ENCODE measurements at regions not wholly inside any gene's neighbourhood (a gene's known extent, or its start where the extent isn't known, plus 50 kb on each side); places are given as distances from the start of the nearest gene placed in this dataset.

DNA sequence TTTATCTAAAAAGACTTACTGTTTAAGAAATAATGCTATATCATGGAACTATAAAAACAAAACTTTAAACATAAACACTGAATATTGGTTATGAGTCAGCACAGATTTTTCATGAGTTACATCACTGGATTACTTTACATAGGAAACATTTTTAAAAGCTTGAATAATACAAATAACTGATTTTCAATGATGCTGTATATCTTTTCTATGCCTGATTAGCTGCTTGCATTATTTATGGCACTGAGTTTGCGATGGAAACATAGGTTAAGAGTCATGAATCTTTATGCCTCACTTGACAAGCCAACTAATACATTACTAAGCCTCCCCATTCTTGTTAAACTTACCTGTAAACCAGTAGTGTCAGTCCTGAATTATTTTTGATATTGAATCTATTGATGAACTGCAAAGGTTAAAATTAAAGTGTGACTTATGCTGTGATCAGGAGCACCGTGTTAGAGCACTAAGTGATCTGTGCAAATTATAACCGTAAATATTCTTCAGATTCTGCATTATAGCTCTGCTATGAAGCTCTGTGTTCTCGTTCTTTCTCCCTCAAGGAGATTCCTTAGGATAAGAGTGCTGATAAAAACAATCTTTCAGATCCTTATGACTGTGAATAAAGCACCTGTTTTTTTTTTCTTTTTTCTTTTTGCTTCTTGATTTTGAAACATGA, 437.3 kb upstream of the BCHE start:
- Histone ChIP-seq H3K9me3 (no peaks in the 10 kb centered on the region), H3F3A (replicated peaks; ENCODE audit: insufficient read depth) (no peaks in the 10 kb centered on the region), H3K36me3 (replicated peaks in 1 of 2; ENCODE audit: control insufficient read depth in 1 of 2, insufficient read depth in 2 of 2, low read length in 1 of 2) (no peaks in the 10 kb centered on the region), H3K9ac (no peak overlapping the region), H3K79me2 (ENCODE audit: insufficient read depth) (no peaks in the 10 kb centered on the region), H3K4me2 (no peak overlapping the region), H3K27ac (ENCODE audit: low read depth in 2 of 2, low read length in 1 of 2) (no peak overlapping the region), H3K4me3 (ENCODE audit: low read depth in 2 of 2, low read length in 1 of 2) (no peak overlapping the region), H3K4me1 (ENCODE audit: control insufficient read depth in 1 of 2, insufficient read depth in 2 of 2, low read depth in 1 of 2, low read length in 1 of 2) (no peaks in the 10 kb centered on the region), H3K27me3 (ENCODE audit: insufficient read depth) (no peaks in the 10 kb centered on the region), H2AFZ (ENCODE audit: low read depth) (no peak overlapping the region), H4K20me1 (ENCODE audit: insufficient read depth) (no peaks in the 10 kb centered on the region), H3K9me2 (no peaks in the 10 kb centered on the region)
- no peak for DNase-seq
- TF ChIP-seq YY1 (IDR thresholded peaks at IDR 0.05; ENCODE audit: low read depth) (no peak), JUND (IDR thresholded peaks at IDR 0.05) (no peak), FOXJ3 (CRISPR knock-in tag; IDR thresholded peaks at IDR 0.05) (no peak), TCF12 (IDR thresholded peaks at IDR 0.05) (no peak), SIN3A (IDR thresholded peaks at IDR 0.05; ENCODE audit: borderline replicate concordance, low read depth, low read length) (no peak), FOSL2 (IDR thresholded peaks at IDR 0.05; ENCODE audit: borderline replicate concordance, low read depth) (no peak), MXI1 (IDR thresholded peaks at IDR 0.05; ENCODE audit: low read depth, low read length) (no peak), RCOR1 (IDR thresholded peaks at IDR 0.05; ENCODE audit: low read length) (no peak), ELF1 (IDR thresholded peaks at IDR 0.05) (no peak), RFX5 (IDR thresholded peaks at IDR 0.05; ENCODE audit: low read length) (no peak), POLR2AphosphoS5 (IDR thresholded peaks at IDR 0.05; ENCODE audit: low read depth, low read length) (no peak), TAF1 (IDR thresholded peaks at IDR 0.05; ENCODE audit: borderline replicate concordance, low read depth, low read length) (no peak), RAD21 (IDR thresholded peaks at IDR 0.05; ENCODE audit: low read length) (no peak), CHD2 (IDR thresholded peaks at IDR 0.05; ENCODE audit: low read length, partially characterized antibody) (no peak), NRF1 (IDR thresholded peaks at IDR 0.05; ENCODE audit: low read depth, low read length) (no peak)
- TF ChIP-seq, protein P1, sequence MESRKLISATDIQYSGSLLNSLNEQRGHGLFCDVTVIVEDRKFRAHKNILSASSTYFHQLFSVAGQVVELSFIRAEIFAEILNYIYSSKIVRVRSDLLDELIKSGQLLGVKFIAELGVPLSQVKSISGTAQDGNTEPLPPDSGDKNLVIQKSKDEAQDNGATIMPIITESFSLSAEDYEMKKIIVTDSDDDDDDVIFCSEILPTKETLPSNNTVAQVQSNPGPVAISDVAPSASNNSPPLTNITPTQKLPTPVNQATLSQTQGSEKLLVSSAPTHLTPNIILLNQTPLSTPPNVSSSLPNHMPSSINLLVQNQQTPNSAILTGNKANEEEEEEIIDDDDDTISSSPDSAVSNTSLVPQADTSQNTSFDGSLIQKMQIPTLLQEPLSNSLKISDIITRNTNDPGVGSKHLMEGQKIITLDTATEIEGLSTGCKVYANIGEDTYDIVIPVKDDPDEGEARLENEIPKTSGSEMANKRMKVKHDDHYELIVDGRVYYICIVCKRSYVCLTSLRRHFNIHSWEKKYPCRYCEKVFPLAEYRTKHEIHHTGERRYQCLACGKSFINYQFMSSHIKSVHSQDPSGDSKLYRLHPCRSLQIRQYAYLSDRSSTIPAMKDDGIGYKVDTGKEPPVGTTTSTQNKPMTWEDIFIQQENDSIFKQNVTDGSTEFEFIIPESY (IDR thresholded peaks at IDR 0.05; ENCODE audit: borderline replicate concordance, low read depth), result no peak
- TF ChIP-seq, protein P2, sequence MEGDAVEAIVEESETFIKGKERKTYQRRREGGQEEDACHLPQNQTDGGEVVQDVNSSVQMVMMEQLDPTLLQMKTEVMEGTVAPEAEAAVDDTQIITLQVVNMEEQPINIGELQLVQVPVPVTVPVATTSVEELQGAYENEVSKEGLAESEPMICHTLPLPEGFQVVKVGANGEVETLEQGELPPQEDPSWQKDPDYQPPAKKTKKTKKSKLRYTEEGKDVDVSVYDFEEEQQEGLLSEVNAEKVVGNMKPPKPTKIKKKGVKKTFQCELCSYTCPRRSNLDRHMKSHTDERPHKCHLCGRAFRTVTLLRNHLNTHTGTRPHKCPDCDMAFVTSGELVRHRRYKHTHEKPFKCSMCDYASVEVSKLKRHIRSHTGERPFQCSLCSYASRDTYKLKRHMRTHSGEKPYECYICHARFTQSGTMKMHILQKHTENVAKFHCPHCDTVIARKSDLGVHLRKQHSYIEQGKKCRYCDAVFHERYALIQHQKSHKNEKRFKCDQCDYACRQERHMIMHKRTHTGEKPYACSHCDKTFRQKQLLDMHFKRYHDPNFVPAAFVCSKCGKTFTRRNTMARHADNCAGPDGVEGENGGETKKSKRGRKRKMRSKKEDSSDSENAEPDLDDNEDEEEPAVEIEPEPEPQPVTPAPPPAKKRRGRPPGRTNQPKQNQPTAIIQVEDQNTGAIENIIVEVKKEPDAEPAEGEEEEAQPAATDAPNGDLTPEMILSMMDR (IDR thresholded peaks at IDR 0.05), result no peak
- TF ChIP-seq, protein P3, sequence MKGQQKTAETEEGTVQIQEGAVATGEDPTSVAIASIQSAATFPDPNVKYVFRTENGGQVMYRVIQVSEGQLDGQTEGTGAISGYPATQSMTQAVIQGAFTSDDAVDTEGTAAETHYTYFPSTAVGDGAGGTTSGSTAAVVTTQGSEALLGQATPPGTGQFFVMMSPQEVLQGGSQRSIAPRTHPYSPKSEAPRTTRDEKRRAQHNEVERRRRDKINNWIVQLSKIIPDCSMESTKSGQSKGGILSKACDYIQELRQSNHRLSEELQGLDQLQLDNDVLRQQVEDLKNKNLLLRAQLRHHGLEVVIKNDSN (IDR thresholded peaks at IDR 0.05; ENCODE audit: borderline replicate concordance, low read depth), result no peak
- ChIA-PET POLR2A (no interaction called here), CTCF (no interaction called here)
- WGBS (ENCODE audit: low lambda C conversion rate), result 3% methylated on average over 4 of the region's 4 CpGs
